Smooth muscle cell (in vitro differentiated cells): ENCODE measurements at regions not wholly inside any gene's neighbourhood (a gene's known extent, or its start where the extent isn't known, plus 50 kb on each side); places are given as distances from the start of the nearest gene placed in this dataset.

Source experiments
- DNase-seq: peaks from one replicate; lab custom pipeline; 2025; ENCODE audit not compliant: unreplicated experiment; lab: John Stamatoyannopoulos, UW
- H2AFZ ChIP-seq: fragments of 200-600 bp; sonication (generic); 2 replicates; pipeline ENCODE4 v1.6.0; 2016; ENCODE audit warnings: antibody characterized with exemption, low read depth, mild to moderate bottlenecking
- H3F3A ChIP-seq: fragments of 200-600 bp; sonication (generic); 2 replicates; pipeline ENCODE4 v1.6.0; 2017; ENCODE audit warnings: antibody characterized with exemption, low read depth
- H3K27ac ChIP-seq: fragments of 200-600 bp; sonication (generic); 2 replicates; pipeline ENCODE4 v1.5.1; 2016; ENCODE audit warnings: low read depth, mild to moderate bottlenecking
- H3K27me3 ChIP-seq: fragments of 200-600 bp; sonication (generic); 2 replicates; pipeline ENCODE4 v1.6.1; 2016; ENCODE audit warnings: low read depth, mild to moderate bottlenecking
- H3K36me3 ChIP-seq: fragments of 200-600 bp; sonication (generic); 2 replicates; pipeline ENCODE4 v1.5.1; 2016; ENCODE audit warnings: low read depth
- H3K4me1 ChIP-seq: fragments of 200-600 bp; sonication (generic); 2 replicates; pipeline ENCODE4 v1.5.1; 2016; ENCODE audit warnings: low read depth
- H3K4me2 ChIP-seq: fragments of 200-600 bp; sonication (generic); 2 replicates; pipeline ENCODE4 v1.6.0; 2016; ENCODE audit warnings: mild to moderate bottlenecking
- H3K4me3 ChIP-seq: fragments of 200-600 bp; sonication (generic); 2 replicates; pipeline ENCODE4 v1.5.1; 2016; ENCODE audit warnings: mild to moderate bottlenecking
- H3K79me2 ChIP-seq: fragments of 200-600 bp; sonication (generic); 2 replicates; pipeline ENCODE4 v1.6.0; 2016; ENCODE audit warnings: low read depth, mild to moderate bottlenecking
- H3K9ac ChIP-seq: fragments of 200-600 bp; sonication (generic); 2 replicates; pipeline ENCODE4 v1.6.0; 2016; ENCODE audit warnings: low read depth
- H3K9me3 ChIP-seq: fragments of 200-600 bp; sonication (generic); replicated peaks from 2 replicates; pipeline ENCODE4 v1.5.1; 2016; ENCODE audit warnings: low read depth
- H4K20me1 ChIP-seq: fragments of 200-600 bp; sonication (generic); 2 replicates; pipeline ENCODE4 v1.6.0; 2016; ENCODE audit warnings: low read depth
- WGBS: methylation state at CpG from one replicate; pipeline ENCODE4 v1.1.7; 2016; ENCODE audit warnings: low lambda C conversion rate; 5-methylcytosine and 5-hydroxymethylcytosine counted together
- TF ChIP-seq, protein P1 (sequence below): fragments of 200-600 bp; sonication (generic); IDR thresholded peaks from 2 replicates; pipeline ENCODE4 v1.5.1; 2017; ENCODE audit warnings: borderline replicate concordance, mild to moderate bottlenecking, antibody characterized with exemption; ENCODE audit not compliant: insufficient read depth, poor library complexity, severe bottlenecking

DNA sequence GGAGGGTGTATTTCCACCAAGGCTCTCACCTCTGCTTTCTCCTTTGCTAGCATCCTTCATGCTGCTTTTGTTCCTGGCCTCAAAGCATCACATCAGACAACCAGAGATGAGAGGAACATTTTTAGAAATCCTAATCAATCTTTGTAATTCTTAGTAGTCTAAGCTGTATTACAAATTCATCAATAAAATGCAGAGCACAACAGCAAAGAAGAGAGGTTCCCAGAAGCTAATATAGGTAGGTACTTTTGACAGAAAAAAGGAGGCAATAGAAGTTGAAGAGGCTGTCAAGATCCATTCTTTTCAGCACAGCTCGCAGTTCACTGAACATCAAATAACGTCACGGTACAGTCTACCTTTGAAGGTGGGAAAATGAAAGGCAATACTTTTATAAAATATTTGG is 265.2 kb upstream of the SYT1 start:
- 62% methylated on average over 3 of the region's 3 CpGs for WGBS
- H3K9ac ChIP-seq: no peak overlapping the region
- H3F3A ChIP-seq: no peaks in the 10 kb centered on the region
- H2AFZ ChIP-seq: no peak overlapping the region
- H3K4me1 ChIP-seq: no peaks in the 10 kb centered on the region
- H3K9me3 ChIP-seq: peaks cover 8% of the 10 kb centered on the region
- no peak for DNase-seq
- no peak overlapping the region for H3K4me3 ChIP-seq
- no peaks in the 10 kb centered on the region for H3K36me3 ChIP-seq
- no peak overlapping the region for H3K4me2 ChIP-seq
- no peaks in the 10 kb centered on the region for H3K27me3 ChIP-seq
- no peaks in the 10 kb centered on the region for H3K79me2 ChIP-seq
- no peak overlapping the region for H3K27ac ChIP-seq
- TF ChIP-seq, protein P1, sequence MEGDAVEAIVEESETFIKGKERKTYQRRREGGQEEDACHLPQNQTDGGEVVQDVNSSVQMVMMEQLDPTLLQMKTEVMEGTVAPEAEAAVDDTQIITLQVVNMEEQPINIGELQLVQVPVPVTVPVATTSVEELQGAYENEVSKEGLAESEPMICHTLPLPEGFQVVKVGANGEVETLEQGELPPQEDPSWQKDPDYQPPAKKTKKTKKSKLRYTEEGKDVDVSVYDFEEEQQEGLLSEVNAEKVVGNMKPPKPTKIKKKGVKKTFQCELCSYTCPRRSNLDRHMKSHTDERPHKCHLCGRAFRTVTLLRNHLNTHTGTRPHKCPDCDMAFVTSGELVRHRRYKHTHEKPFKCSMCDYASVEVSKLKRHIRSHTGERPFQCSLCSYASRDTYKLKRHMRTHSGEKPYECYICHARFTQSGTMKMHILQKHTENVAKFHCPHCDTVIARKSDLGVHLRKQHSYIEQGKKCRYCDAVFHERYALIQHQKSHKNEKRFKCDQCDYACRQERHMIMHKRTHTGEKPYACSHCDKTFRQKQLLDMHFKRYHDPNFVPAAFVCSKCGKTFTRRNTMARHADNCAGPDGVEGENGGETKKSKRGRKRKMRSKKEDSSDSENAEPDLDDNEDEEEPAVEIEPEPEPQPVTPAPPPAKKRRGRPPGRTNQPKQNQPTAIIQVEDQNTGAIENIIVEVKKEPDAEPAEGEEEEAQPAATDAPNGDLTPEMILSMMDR: no peak
- no peaks in the 10 kb centered on the region for H4K20me1 ChIP-seq

DNA sequence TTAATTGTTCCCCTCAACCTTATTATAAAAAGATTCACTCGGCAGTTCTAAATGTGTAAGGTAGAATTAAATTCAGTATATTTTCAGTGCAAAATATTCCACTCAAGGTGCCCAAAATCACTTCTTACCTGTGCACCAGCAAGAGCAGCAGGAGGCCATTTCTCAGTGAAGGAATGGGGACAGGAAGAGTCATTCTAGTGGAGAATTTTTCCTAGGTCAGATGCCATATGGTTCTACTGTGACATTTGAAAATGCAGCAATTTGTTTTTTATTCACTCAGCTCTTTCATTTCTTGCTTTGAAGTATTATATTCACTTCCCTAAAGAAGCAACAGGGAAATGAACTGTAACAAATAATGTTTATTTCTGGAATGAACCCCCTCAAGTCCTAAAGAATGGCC is 264.0 kb upstream of the SYT1 start:
- no peak overlapping the region for H3K27ac ChIP-seq
- H3K4me1 ChIP-seq: no peaks in the 10 kb centered on the region
- no peak overlapping the region for H3K4me3 ChIP-seq
- WGBS: 90% methylated on average over 1 of the region's 1 CpG
- TF ChIP-seq, protein P1: no peak
- H2AFZ ChIP-seq: no peak overlapping the region
- H3K9ac ChIP-seq: no peak overlapping the region
- no peaks in the 10 kb centered on the region for H4K20me1 ChIP-seq
- no peak overlapping the region for H3K4me2 ChIP-seq
- H3F3A ChIP-seq: no peaks in the 10 kb centered on the region
- DNase-seq: no peak
- no peaks in the 10 kb centered on the region for H3K27me3 ChIP-seq
- no peaks in the 10 kb centered on the region for H3K36me3 ChIP-seq
- no peaks in the 10 kb centered on the region for H3K79me2 ChIP-seq
- peaks cover 11% of the 10 kb centered on the region for H3K9me3 ChIP-seq

DNA sequence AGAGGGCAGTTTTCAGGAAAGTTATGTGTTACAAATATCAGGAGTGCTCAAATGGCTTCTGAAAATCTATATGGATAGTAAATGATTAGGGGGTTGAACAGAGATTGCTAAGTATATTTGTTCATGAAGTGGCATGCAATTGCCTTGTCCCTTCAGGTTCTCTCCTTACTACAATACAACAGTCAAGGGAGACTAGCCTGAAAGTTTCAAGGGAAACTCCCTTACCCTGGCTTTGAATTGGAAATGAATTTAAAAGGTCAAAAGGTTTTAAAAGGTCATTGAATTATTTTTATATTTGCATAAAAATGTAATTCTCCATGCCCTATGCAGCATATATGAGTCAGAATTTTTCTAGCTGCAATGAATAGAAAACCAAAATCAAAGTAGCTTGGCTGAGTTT is 253.1 kb upstream of the SYT1 start:
- H3K27me3 ChIP-seq: no peaks in the 10 kb centered on the region
- no peaks in the 10 kb centered on the region for H3K4me1 ChIP-seq
- TF ChIP-seq, protein P1: no peak
- H3K9me3 ChIP-seq: no peaks in the 10 kb centered on the region
- H3K9ac ChIP-seq: no peak overlapping the region
- H3F3A ChIP-seq: no peaks in the 10 kb centered on the region
- H2AFZ ChIP-seq: no peak overlapping the region
- no peak for DNase-seq
- no peaks in the 10 kb centered on the region for H3K36me3 ChIP-seq
- H3K4me3 ChIP-seq: no peak overlapping the region
- H3K4me2 ChIP-seq: no peak overlapping the region
- H3K27ac ChIP-seq: no peak overlapping the region
- no peaks in the 10 kb centered on the region for H4K20me1 ChIP-seq
- no peaks in the 10 kb centered on the region for H3K79me2 ChIP-seq

DNA sequence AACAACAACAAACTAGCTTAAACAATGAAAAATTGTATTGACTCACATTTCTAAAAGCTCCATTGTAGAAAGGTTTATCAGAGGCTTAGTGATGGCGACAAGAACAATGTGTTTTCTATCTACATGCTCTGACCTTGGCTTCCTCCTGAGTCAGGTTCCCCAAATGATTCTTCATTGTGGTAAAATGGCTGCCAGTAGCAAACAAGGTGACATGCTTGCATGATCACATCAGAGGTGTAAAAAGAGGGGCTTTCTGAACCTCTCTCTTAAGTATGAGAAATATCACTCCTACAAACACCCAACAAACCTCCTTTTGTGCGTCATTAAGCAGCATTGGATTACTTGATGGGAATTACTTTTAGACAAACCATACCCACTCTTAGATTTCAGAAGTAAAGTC is 252.4 kb upstream of the SYT1 start:
- Histone ChIP-seq H3K4me1 (no peaks in the 10 kb centered on the region), H3K4me3 (no peak overlapping the region), H3K9me3 (no peaks in the 10 kb centered on the region), H3K27ac (no peak overlapping the region), H3K27me3 (no peaks in the 10 kb centered on the region), H2AFZ (no peak overlapping the region), H3K9ac (no peak overlapping the region), H3K4me2 (no peak overlapping the region), H3K79me2 (no peaks in the 10 kb centered on the region), H3K36me3 (no peaks in the 10 kb centered on the region), H3F3A (no peaks in the 10 kb centered on the region), H4K20me1 (no peaks in the 10 kb centered on the region)
- WGBS: 96% methylated on average over 2 of the region's 2 CpGs
- TF ChIP-seq, protein P1: no peak
- DNase-seq: no peak
